Psoas muscle (tissue), 7 donors: ENCODE measurements at regions not wholly inside any gene's neighbourhood (a gene's known extent, or its start where the extent isn't known, plus 50 kb on each side); places are given as distances from the start of the nearest gene placed in this dataset.

Experiments
- ATAC-seq, 4 donors: fragments of 200-7000 bp; cut with Tn5 transposase; one replicate each; pipeline ENCODE4 v1.9.1; 2020; ENCODE audit warnings: moderate library complexity in 3 of 4, mild to moderate bottlenecking in 2 of 4
- DNase-seq, 2 donors: peaks; one replicate each; pipeline ENCODE4 v3.0.0-alpha.2; 2020
- H3K27ac ChIP-seq: fragments of 200-600 bp; one replicate; pipeline ENCODE4 v1.8.0; 2022
- H3K27me3 ChIP-seq, 3 donors: fragments of 200-600 bp in 1 of 3; one replicate each; pipeline versions ENCODE4 v1.6.1 to v1.8.0; 2013 to 2022; ENCODE audit warnings: low read length in 2 of 3, mild to moderate bottlenecking in 2 of 3, moderate library complexity in 1 of 3; ENCODE audit not compliant: insufficient read depth in 3 of 3
- H3K36me3 ChIP-seq, 2 donors: fragments of 200-600 bp in 1 of 2; one replicate each; pipeline versions ENCODE4 v1.6.1 to v1.8.0; 2013 to 2022; ENCODE audit warnings: low read depth in 1 of 2, mild to moderate bottlenecking in 1 of 2, moderate library complexity in 1 of 2; ENCODE audit not compliant: insufficient read depth in 1 of 2
- H3K4me1 ChIP-seq: fragments of 200-600 bp; one replicate; pipeline ENCODE4 v1.8.0; 2022
- H3K4me3 ChIP-seq: fragments of 200-600 bp; one replicate; pipeline ENCODE4 v1.8.0; 2022; ENCODE audit warnings: mild to moderate bottlenecking
- H3K9me3 ChIP-seq: fragments of 200-600 bp; one replicate; pipeline ENCODE4 v1.8.0; 2022
- CTCF ChIP-seq: fragments of 200-600 bp; IDR thresholded peaks from one replicate; pipeline ENCODE4 v1.8.0; 2022; ENCODE audit warnings: antibody characterized with exemption
- WGBS, 3 donors: extraction: QIAGEN DNeasy Blood & Tissue Kit; methylation state at CpG; one replicate each; pipeline versions ENCODE4 v1.1.6 to v1.1.7; 2013; 5-methylcytosine and 5-hydroxymethylcytosine counted together
- intact Hi-C, 2 donors: fragments of 100-400 bp; cut with DNase I; formaldehyde crosslinking; loops; one replicate each; pipeline versions ENCODE4 v1.11.0 to v1.14.2; 2022
- donor health status: healthy with polysubstance abuse.
- donor health status: DM: no; HTN: no; CAD: no; lungs with moderate emphysema.
- donor health status: Bipolar disorder and iron deficiency.
- donor health status: healthy.
- donor health status: DM: yes; HTN: yes; CAD: no.
- donor health status: DM: no; HTN: no; CAD: no.
- donor health status: DM: yes; HTN: yes; CAD: no.

- DNase-seq (no peak), ATAC-seq (no peak)
- no peak overlapping the region for H3K27ac ChIP-seq
- H3K4me3 ChIP-seq, result no peak overlapping the region
- H3K36me3 ChIP-seq, result no peaks in the 10 kb centered on the region
- intact Hi-C loops, result no loop called here
- H3K9me3 ChIP-seq, result no peaks in the 10 kb centered on the region
- TF ChIP-seq CTCF, result no peak
- no peaks in the 10 kb centered on the region for H3K4me1 ChIP-seq
- no peaks in the 10 kb centered on the region for H3K27me3 ChIP-seq
These were observed 259.2 kb downstream of the SLCO4C1 start for GRCh38 chr5:102036927-102037326.

- WGBS, 3 donors, result 70 to 76% (median 73%) methylated on average over 2 of the region's 2 CpGs
- DNase-seq (no peak), ATAC-seq (no peak)
- no peak overlapping the region for H3K4me3 ChIP-seq
- H3K9me3 ChIP-seq, result no peaks in the 10 kb centered on the region
- no peak overlapping the region for H3K27ac ChIP-seq
- no peaks in the 10 kb centered on the region for H3K27me3 ChIP-seq
- no peaks in the 10 kb centered on the region for H3K4me1 ChIP-seq
- TF ChIP-seq CTCF, result no peak
- H3K36me3 ChIP-seq, result no peaks in the 10 kb centered on the region
- intact Hi-C loops, result no loop called here
These were observed 264.4 kb downstream of the SLCO4C1 start for GRCh38 chr5:102031711-102032110.

GRCh38 chr5:102018690-102019089 is 277.4 kb downstream of the SLCO4C1 start:
- intact Hi-C loops, result no loop called here
- 82 to 93% (median 87%) methylated on average over 8 of the region's 8 CpGs for WGBS, 3 donors

GRCh38 chr5:102018279-102018678 is 277.8 kb downstream of the SLCO4C1 start:
- no peaks in the 10 kb centered on the region for H3K4me1 ChIP-seq
- no peak for ATAC-seq
- WGBS, 3 donors, result 74 to 75% (median 74%) methylated on average over 7 of the region's 7 CpGs
- H3K27me3 ChIP-seq, result no peaks in the 10 kb centered on the region
- H3K4me3 ChIP-seq, result no peak overlapping the region
- intact Hi-C loops, result no loop called here
- TF ChIP-seq CTCF, result no peak
- H3K27ac ChIP-seq, result no peak overlapping the region
- no peaks in the 10 kb centered on the region for H3K9me3 ChIP-seq
- no peak for DNase-seq
- no peaks in the 10 kb centered on the region for H3K36me3 ChIP-seq

More at GRCh38 chr5:102018690-102019089, 277.4 kb downstream of the SLCO4C1 start:
- Histone ChIP-seq H3K4me3 (no peak overlapping the region), H3K9me3 (no peaks in the 10 kb centered on the region), H3K27me3 (no peaks in the 10 kb centered on the region), H3K36me3 (no peaks in the 10 kb centered on the region), H3K27ac (no peak overlapping the region), H3K4me1 (no peaks in the 10 kb centered on the region)
- ATAC-seq, result no peak
- DNase-seq, result no peak
- no peak for TF ChIP-seq CTCF

- H3K9me3 ChIP-seq, result no peaks in the 10 kb centered on the region
- ATAC-seq (no peak), DNase-seq (no peak)
- no peaks in the 10 kb centered on the region for H3K27me3 ChIP-seq
- no peaks in the 10 kb centered on the region for H3K4me1 ChIP-seq
- H3K27ac ChIP-seq, result no peak overlapping the region
- intact Hi-C loops, result no loop called here
- TF ChIP-seq CTCF, result no peak
- H3K36me3 ChIP-seq, result no peaks in the 10 kb centered on the region
- no peak overlapping the region for H3K4me3 ChIP-seq
- WGBS, 3 donors, result 36 to 50% (median 43%) methylated on average over 1 of the region's 1 CpG
These were observed 281.7 kb downstream of the SLCO4C1 start for GRCh38 chr5:102014371-102014770.
